GM19467 (cell line): ENCODE measurements at regions not wholly inside any gene's neighbourhood (a gene's known extent, or its start where the extent isn't known, plus 50 kb on each side); places are given as distances from the start of the nearest gene placed in this dataset.

Experiments
- ATAC-seq: cut with Tn5 transposase; IDR thresholded peaks from one replicate; pipeline ENCODE4 v1.9.1; 2021; ENCODE audit warnings: mild to moderate bottlenecking, moderate library complexity; ENCODE audit not compliant: unreplicated experiment

- no peak for ATAC-seq
These were observed 59.4 kb upstream of the HS3ST2 start for GRCh38 chr16:22754577-22754976.

DNA sequence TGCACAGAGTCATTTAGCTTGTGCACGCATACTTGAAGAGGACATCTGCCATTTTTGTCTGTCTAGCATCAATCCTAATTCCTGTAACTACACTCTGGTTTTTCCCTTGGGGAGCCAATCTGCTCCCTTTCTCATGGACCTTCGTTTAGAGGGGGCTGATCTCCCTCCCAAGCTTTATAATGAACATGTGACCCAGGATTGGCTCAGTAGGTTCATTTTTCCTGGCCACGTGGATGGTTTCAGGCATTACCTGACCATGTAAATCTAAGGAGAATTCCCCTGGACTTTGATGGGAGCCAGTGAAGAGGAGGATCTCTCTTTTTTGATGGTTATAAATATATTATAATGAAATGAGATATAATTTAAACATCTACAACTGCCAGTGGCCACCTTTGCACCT, 56.8 kb upstream of the HS3ST2 start:
- ATAC-seq: no peak

GRCh38 chr16:22762486-22762885, 51.5 kb upstream of the HS3ST2 start:
- no peak for ATAC-seq

GRCh38 chr16:22763437-22764080, 50.4 kb upstream of the HS3ST2 start:
- no peak for ATAC-seq
